K562 (cell line): ENCODE measurements at regions not wholly inside any gene's neighbourhood (a gene's known extent, or its start where the extent isn't known, plus 50 kb on each side); places are given as distances from the start of the nearest gene placed in this dataset.

ENCODE experiments used
- ATAC-seq: fragments of 200-7000 bp; cut with Tn5 transposase; 3 replicates; pipeline ENCODE4 v1.9.1; 2020; ENCODE audit warnings: moderate library complexity
- BruUV-seq: library from RNA; stranded (reverse); fragments of 400-500 nt; replicated peaks from 2 replicates; lab custom pipeline; 2021; lab: Mats Ljungman, UMichigan
- CTCF ChIA-PET: fragments of 300-600 bp; formaldehyde crosslinking; extraction: SDS; loops from one replicate; lab custom pipeline; 2021; ENCODE audit warnings: low intra/inter-chr PET ratio; lab: Yijun Ruan, JAX
- POLR2A ChIA-PET: fragments of 300-600, 350-650 bp; sonication (Branson Sonifier 250); formaldehyde crosslinking; extraction: SDS; loops from one replicate; lab custom pipeline; 2021; ENCODE audit warnings: antibody characterized with exemption, inconsistent platforms; lab: Yijun Ruan, JAX
- DNase-seq, 4 experiments: peaks; one replicate each; pipeline versions ENCODE4 v3.0.0 to v3.0.0-alpha.2; 2011 to 2018; ENCODE audit warnings: low spot score in 3 of 4, mixed read lengths in 3 of 4; ENCODE audit errors: extremely low read depth in 1 of 4
- FAIRE-seq: peaks from 2 replicates; lab custom pipeline; 2011; peaks lifted over from hg19 to GRCh38; lab: Jason Lieb, UNC
- H2AFZ ChIP-seq: 2 replicates; pipeline ENCODE4 v1.6.0; 2011; ENCODE audit warnings: low read depth, low read length, control low read depth, inconsistent platforms
- H3K27ac ChIP-seq: fragments of 200-600 bp; 3 replicates; pipeline ENCODE4 v1.8.0; 2011; ENCODE audit warnings: low read depth, mild to moderate bottlenecking, control low read depth, inconsistent platforms, low read length, moderate library complexity, mixed read lengths; ENCODE audit errors: extremely low read depth
- H3K27me3 ChIP-seq, 2 experiments: fragments of 300-600 bp in 1 of 2; 2 replicates in 1 of 2; 3 replicates in 1 of 2; pipeline versions ENCODE4 v1.6.0 to v1.8.0; 2011; ENCODE audit warnings: inconsistent platforms in 2 of 2, low read length in 2 of 2, mild to moderate bottlenecking in 1 of 2, mixed read lengths in 1 of 2, moderate library complexity in 1 of 2; ENCODE audit not compliant: control insufficient read depth in 2 of 2, insufficient read depth in 2 of 2
- H3K36me3 ChIP-seq: fragments of 300-600 bp; 3 replicates; pipeline ENCODE4 v1.8.0; 2011; ENCODE audit warnings: mild to moderate bottlenecking, low read length, inconsistent platforms; ENCODE audit not compliant: control insufficient read depth, insufficient read depth
- H3K4me1 ChIP-seq, 2 experiments: fragments of 200-600 bp in 1 of 2; replicated peaks in 1 of 2; 2 replicates in 1 of 2; 3 replicates in 1 of 2; pipeline versions ENCODE4 v1.5.1 to v1.8.0; 2011; ENCODE audit warnings: inconsistent platforms in 2 of 2, low read length in 2 of 2, mild to moderate bottlenecking in 1 of 2, mixed read lengths in 1 of 2, moderate library complexity in 1 of 2; ENCODE audit not compliant: control insufficient read depth in 2 of 2, insufficient read depth in 2 of 2
- H3K4me2 ChIP-seq: 2 replicates; pipeline ENCODE4 v1.6.1; 2011; ENCODE audit warnings: low read length, control low read depth, inconsistent platforms, mixed read lengths; ENCODE audit not compliant: insufficient read depth
- H3K4me3 ChIP-seq: fragments of 200-600 bp; sonication (generic), shearing (Covaris generic); 2 replicates; pipeline ENCODE4 v1.5.1; 2016; ENCODE audit warnings: control low read depth, inconsistent platforms
- H3K79me2 ChIP-seq: fragments of 200-600 bp; 3 replicates; pipeline ENCODE4 v1.8.0; 2011; ENCODE audit warnings: low read length, inconsistent platforms; ENCODE audit not compliant: control insufficient read depth, insufficient read depth
- H3K9ac ChIP-seq, 2 experiments: 2 replicates each; pipeline versions ENCODE4 v1.6.0 to v1.6.1; 2011; ENCODE audit warnings: low read depth in 2 of 2, low read length in 2 of 2, control low read depth in 1 of 2, inconsistent platforms in 1 of 2, mild to moderate bottlenecking in 1 of 2, mixed read lengths in 1 of 2; ENCODE audit not compliant: insufficient read depth in 1 of 2
- H3K9me1 ChIP-seq: one replicate; pipeline ENCODE4 v1.6.0; 2011; ENCODE audit warnings: inconsistent platforms, mild to moderate bottlenecking, low read length, moderate library complexity; ENCODE audit not compliant: control insufficient read depth, insufficient read depth
- H3K9me3 ChIP-seq: replicated peaks from 2 replicates; pipeline ENCODE4 v1.5.1; 2011; ENCODE audit warnings: low read depth, low read length, inconsistent platforms; ENCODE audit not compliant: control insufficient read depth, insufficient read depth
- H4K20me1 ChIP-seq: replicated peaks from 2 replicates; pipeline ENCODE4 v1.6.1; 2011; ENCODE audit warnings: low read length, inconsistent platforms, mixed read lengths; ENCODE audit not compliant: control insufficient read depth, insufficient read depth
- BHLHE40 ChIP-seq: IDR thresholded peaks from 2 replicates; pipeline ENCODE4 v1.6.1; 2011; ENCODE audit warnings: low read length, improper control_type of control experiment
- CBX5 ChIP-seq: IDR thresholded peaks from 2 replicates; pipeline ENCODE4 v1.6.1; 2014; ENCODE audit warnings: low read depth, borderline replicate concordance
- EP300 ChIP-seq: IDR thresholded peaks from 2 replicates; pipeline ENCODE4 v1.6.1; 2012; ENCODE audit warnings: low read length, improper control_type of control experiment
- NONO ChIP-seq, 2 experiments: fragments of 200-400 bp in 1 of 2; fragments of 450-650 bp in 1 of 2; formaldehyde crosslinking in 1 of 2; IDR thresholded peaks; 2 replicates each; pipeline ENCODE4 v1.6.1; 2017; ENCODE audit warnings: low read depth in 2 of 2, mild to moderate bottlenecking in 2 of 2, moderate library complexity in 2 of 2, low read length in 1 of 2
- PTRF ChIP-seq: fragments of 450-650 bp; IDR thresholded peaks from 2 replicates; pipeline ENCODE4 v1.6.1; 2016; ENCODE audit warnings: mild to moderate bottlenecking, missing genetic modification characterization, missing compliant biosample characterization
- RAD51 ChIP-seq: fragments of 450-650 bp; IDR thresholded peaks from 2 replicates; pipeline ENCODE4 v1.7.1; 2016; ENCODE audit warnings: low read depth, mild to moderate bottlenecking, borderline replicate concordance
- STAG1 ChIP-seq: sonication (generic); formaldehyde crosslinking; IDR thresholded peaks from 2 replicates; pipeline ENCODE4 v1.5.0; 2020; ENCODE audit warnings: missing genetic modification reagents, borderline replicate concordance
- ZKSCAN1 ChIP-seq: fragments of 150-350 bp; IDR thresholded peaks from 2 replicates; pipeline ENCODE4 v1.6.1; 2016; ENCODE audit warnings: low read depth, low read length
- ZNF707 ChIP-seq: fragments of 250-450 bp; sonication (Bioruptor Pico); conservative IDR thresholded peaks from 2 replicates; pipeline ENCODE4 v1.8.0; 2022; ENCODE audit warnings: inconsistent platforms, mild to moderate bottlenecking, moderate library complexity
- WGBS: fragments of 100-300 bp; shearing (Covaris generic); methylation state at CpG from one replicate; pipeline ENCODE4 v1.1.6; 2016; ENCODE audit warnings: low coverage, mixed read lengths; ENCODE audit not compliant: insufficient coverage; ENCODE audit errors: missing lambda C conversion rate; 5-methylcytosine and 5-hydroxymethylcytosine counted together
- in situ Hi-C: fragments of 300-500 bp; cut with MboI; formaldehyde crosslinking; loops from 4 replicates; pipeline ENCODE4 v1.15.0; 2018; ENCODE audit warnings: inconsistent platforms, mixed read lengths
- intact Hi-C: fragments of 100-400 bp; cut with micrococcal nuclease; formaldehyde crosslinking; loops from 2 replicates; pipeline ENCODE4 v1.14.2; 2022
- TF ChIP-seq, protein P1 (sequence below): fragments of 450-650 bp; formaldehyde crosslinking; IDR thresholded peaks from 2 replicates; pipeline ENCODE4 v1.4.0; 2020; ENCODE audit warnings: mild to moderate bottlenecking, mixed read lengths
- TF ChIP-seq, protein P2 (sequence below): sonication (generic); formaldehyde crosslinking; IDR thresholded peaks from 2 replicates; pipeline ENCODE4 v1.5.0; 2020; ENCODE audit warnings: missing genetic modification reagents

DNA sequence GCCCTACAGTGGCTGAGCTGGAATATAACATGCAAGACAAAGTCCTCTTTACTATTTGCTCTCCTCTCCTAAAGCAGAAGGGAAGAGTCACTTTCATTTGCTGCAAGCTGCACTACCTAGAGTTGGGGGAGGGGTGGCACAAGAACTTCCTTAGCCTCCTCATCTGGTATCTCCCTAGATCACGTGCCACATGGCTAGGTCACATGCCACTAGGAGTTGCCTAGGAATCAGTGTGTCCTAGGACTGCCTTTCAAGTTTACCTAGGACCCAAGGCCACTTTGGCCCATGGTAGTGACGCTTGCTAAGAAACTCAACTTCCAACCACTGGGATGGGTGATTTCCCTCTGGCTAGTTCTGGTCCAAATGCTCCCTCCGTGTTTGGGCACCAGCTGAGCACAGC, 625.2 kb downstream of the DIAPH3 start:
- FAIRE-seq, result no peak
- H3K79me2 ChIP-seq, result no peaks in the 10 kb centered on the region
- in situ Hi-C loops (no loop called here), intact Hi-C loops (no loop called here)
- no TSS peak for BruUV-seq
- H3K4me3 ChIP-seq, result no peak overlapping the region
- no peaks in the 10 kb centered on the region for H3K27me3 ChIP-seq
- H3K27ac ChIP-seq, result no peak overlapping the region
- POLR2A ChIA-PET, result interaction anchor here (1.0 kb wide), 1 partner anchor 10 kb away, joined by 3 read pairs; no protein-coding TSS in a partner anchor
- DNase-seq, result no peak
- WGBS, result 0% methylated on average over 3 of the region's 3 CpGs
- H3K9me3 ChIP-seq, result no peaks in the 10 kb centered on the region
- ATAC-seq, result no peak
- no peaks in the 10 kb centered on the region for H3K36me3 ChIP-seq
- H3K4me1 ChIP-seq, result no peaks in the 10 kb centered on the region; a peak in 1 of 5 replicates
- no peak overlapping the region for H3K9ac ChIP-seq
- TF ChIP-seq PTRF (tag) (no peak), NONO (IDR thresholded peaks at IDR 0.05; ENCODE audit: low read depth in 2 of 2, low read length in 1 of 2) (no peak), ZNF707 (CRISPR knock-in tag) (no peak), BHLHE40 (peak; percentile 64), STAG1 (no peak), CBX5 (no peak), ZKSCAN1 (no peak), EP300 (no peak), RAD51 (peak; percentile 59)
- TF ChIP-seq, protein P1, sequence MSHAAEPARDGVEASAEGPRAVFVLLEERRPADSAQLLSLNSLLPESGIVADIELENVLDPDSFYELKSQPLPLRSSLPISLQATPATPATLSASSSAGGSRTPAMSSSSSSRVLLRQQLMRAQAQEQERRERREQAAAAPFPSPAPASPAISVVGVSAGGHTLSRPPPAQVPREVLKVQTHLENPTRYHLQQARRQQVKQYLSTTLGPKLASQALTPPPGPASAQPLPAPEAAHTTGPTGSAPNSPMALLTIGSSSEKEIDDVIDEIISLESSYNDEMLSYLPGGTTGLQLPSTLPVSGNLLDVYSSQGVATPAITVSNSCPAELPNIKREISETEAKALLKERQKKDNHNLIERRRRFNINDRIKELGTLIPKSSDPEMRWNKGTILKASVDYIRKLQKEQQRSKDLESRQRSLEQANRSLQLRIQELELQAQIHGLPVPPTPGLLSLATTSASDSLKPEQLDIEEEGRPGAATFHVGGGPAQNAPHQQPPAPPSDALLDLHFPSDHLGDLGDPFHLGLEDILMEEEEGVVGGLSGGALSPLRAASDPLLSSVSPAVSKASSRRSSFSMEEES (CRISPR knock-in tag), result peak; percentile 49
- TF ChIP-seq, protein P2, sequence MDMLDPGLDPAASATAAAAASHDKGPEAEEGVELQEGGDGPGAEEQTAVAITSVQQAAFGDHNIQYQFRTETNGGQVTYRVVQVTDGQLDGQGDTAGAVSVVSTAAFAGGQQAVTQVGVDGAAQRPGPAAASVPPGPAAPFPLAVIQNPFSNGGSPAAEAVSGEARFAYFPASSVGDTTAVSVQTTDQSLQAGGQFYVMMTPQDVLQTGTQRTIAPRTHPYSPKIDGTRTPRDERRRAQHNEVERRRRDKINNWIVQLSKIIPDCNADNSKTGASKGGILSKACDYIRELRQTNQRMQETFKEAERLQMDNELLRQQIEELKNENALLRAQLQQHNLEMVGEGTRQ (CRISPR knock-in tag), result peak; percentile 61
- TF ChIP-seq, all 486 proteins: peak for 4
- no peaks in the 10 kb centered on the region for H3K9me1 ChIP-seq
- H3K4me2 ChIP-seq, result no peak overlapping the region
- peak overlapping the region; percentile 17; the same call in 1 of the 2 replicates for H2AFZ ChIP-seq
- CTCF ChIA-PET, result no interaction called here
- no peaks in the 10 kb centered on the region for H4K20me1 ChIP-seq
